PC-3 (cell line): ENCODE measurements at regions not wholly inside any gene's neighbourhood (a gene's known extent, or its start where the extent isn't known, plus 50 kb on each side); places are given as distances from the start of the nearest gene placed in this dataset.

Source experiments
- CTCF ChIP-seq: fragments of 300-600 bp; sonication (generic); conservative IDR thresholded peaks from 2 replicates; pipeline ENCODE4 v1.5.1; 2017; ENCODE audit warnings: antibody characterized with exemption, low read depth, mild to moderate bottlenecking, low read length
- EZH2 ChIP-seq: fragments of 300-600 bp; sonication (generic); IDR thresholded peaks from one replicate; pipeline ENCODE4 v1.6.1; 2017; ENCODE audit warnings: antibody characterized with exemption, mild to moderate bottlenecking, low read length; ENCODE audit not compliant: unreplicated experiment
- EZH2phosphoT487 ChIP-seq: fragments of 300-600 bp; sonication (generic); IDR thresholded peaks from 2 replicates; pipeline ENCODE4 v1.6.1; 2018; ENCODE audit warnings: mild to moderate bottlenecking, antibody characterized with exemption, low read length, borderline replicate concordance

DNA sequence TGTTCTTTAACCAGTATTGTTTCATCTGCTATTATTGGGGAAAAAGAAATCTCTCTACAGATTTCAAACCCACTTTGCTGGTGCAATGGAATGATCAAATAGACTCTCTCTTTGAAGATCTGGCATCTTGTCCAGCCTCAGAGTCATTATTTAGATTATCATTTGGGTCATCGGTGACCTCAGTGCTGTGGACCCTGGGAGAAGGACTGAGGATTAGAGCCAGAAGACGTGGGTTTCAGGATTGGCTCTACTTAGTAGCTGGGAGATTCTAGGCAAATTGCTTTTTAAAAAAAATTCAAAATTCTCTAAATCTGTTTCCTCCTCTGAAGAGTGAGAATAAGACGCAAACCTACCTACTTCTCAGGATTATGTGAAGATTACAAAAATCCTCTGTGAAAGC lies 107.6 kb upstream of the CTAGE1 start:
- TF ChIP-seq CTCF (no peak), EZH2phosphoT487 (no peak), EZH2 (no peak)
